ENCODE measurements at regions not wholly inside any gene's neighbourhood (a gene's known extent, or its start where the extent isn't known, plus 50 kb on each side); places are given as distances from the start of the nearest gene placed in this dataset.

DNA sequence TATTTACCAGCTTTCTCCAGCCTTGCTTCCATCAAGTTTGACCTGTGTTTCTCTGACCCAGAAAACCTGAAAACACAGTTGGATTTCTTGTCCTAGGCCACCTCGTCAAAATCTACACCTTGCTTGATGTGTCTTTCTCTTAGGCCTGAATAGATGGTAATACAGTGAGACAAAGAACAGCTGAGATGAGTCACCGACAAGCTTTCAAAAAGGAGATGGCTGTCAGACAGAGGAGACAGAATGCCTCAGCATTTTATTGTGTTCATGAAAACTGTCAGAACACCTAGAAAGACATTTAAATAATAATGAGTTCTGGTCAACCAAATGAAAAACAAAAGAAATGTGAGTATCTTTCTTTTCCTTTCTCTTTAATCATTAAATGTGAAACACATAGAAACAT is 119.7 kb upstream of the SORCS1 start:
- TF ChIP-seq CTCF (conservative IDR thresholded peaks at IDR 0.05): no peak
- Mint-ChIP-seq H3K4me1 (ENCODE audit: unreplicated experiment) (no peaks in the 10 kb centered on the region), H3K9me3 (no peaks in the 10 kb centered on the region), H3K4me3 (no peak overlapping the region), H3K36me3 (no peaks in the 10 kb centered on the region), H3K27me3 (peaks cover 2% of the 10 kb centered on the region), H3K27ac (no peak overlapping the region)
- no peak for DNase-seq (ENCODE audit: extremely low spot score, unreplicated experiment)

DNA sequence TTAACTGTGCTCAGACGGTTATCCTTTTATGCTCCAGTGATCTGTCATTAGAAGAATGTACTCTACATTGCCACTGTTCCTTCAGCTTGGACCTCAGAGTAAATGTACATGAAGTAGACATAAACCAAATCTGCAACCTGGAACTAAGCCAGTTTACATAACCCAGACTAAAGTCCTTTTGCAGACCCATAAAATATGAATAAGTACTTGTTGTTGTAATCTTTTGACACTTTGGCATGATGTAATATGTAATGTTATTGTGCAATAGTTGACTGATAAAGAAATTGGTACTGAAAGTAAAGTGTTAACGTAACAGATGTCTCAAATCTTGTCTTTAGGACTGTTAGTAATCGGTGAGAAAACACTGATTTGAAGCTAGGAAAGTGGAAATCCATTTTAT is 115.8 kb upstream of the SORCS1 start:
- TF ChIP-seq CTCF (conservative IDR thresholded peaks at IDR 0.05): no peak
- Mint-ChIP-seq H3K36me3 (no peaks in the 10 kb centered on the region), H3K9me3 (no peaks in the 10 kb centered on the region), H3K4me1 (ENCODE audit: unreplicated experiment) (no peaks in the 10 kb centered on the region), H3K4me3 (no peak overlapping the region), H3K27me3 (peaks cover 5% of the 10 kb centered on the region), H3K27ac (no peak overlapping the region)
- no peak for DNase-seq (ENCODE audit: extremely low spot score, unreplicated experiment)

GRCh38 chr10:107277591-107277990 is 113.1 kb upstream of the SORCS1 start:
- Mint-ChIP-seq H3K9me3 (no peaks in the 10 kb centered on the region), H3K36me3 (no peaks in the 10 kb centered on the region), H3K27ac (no peak overlapping the region), H3K4me3 (no peak overlapping the region), H3K4me1 (ENCODE audit: unreplicated experiment) (no peaks in the 10 kb centered on the region), H3K27me3 (peaks cover 3% of the 10 kb centered on the region)
- DNase-seq (ENCODE audit: extremely low spot score, unreplicated experiment): no peak
- no peak for TF ChIP-seq CTCF (conservative IDR thresholded peaks at IDR 0.05)

- TF ChIP-seq CTCF (conservative IDR thresholded peaks at IDR 0.05): no peak
- Mint-ChIP-seq H3K4me3 (no peak overlapping the region), H3K4me1 (ENCODE audit: unreplicated experiment) (no peaks in the 10 kb centered on the region), H3K9me3 (no peaks in the 10 kb centered on the region), H3K36me3 (no peaks in the 10 kb centered on the region), H3K27ac (no peak overlapping the region), H3K27me3 (peaks cover 3% of the 10 kb centered on the region)
- DNase-seq (ENCODE audit: extremely low spot score, unreplicated experiment): no peak
Observed at GRCh38 chr10:107275806-107276205, 111.3 kb upstream of the SORCS1 start.

DNA sequence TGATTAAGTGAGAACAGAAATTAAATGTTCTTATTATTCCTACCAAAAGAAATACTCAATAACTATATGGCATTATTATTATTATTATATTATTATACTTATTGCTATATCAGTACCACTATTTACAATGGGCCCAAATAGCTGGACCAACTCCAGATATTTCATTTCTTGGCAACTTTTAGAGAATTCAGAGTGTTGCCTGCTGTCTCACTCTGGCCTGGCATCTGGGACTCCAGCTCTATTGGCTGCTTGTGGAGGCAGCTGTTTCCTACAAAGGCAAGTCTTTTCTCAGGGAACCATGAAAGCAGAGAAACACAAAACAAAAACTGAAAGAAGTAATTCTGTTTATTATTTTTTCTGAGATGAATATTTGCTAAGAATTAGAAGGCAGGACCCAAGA is 105.1 kb upstream of the SORCS1 start:
- DNase-seq (ENCODE audit: extremely low spot score, unreplicated experiment): no peak
- Mint-ChIP-seq H3K4me1 (ENCODE audit: unreplicated experiment) (no peaks in the 10 kb centered on the region), H3K4me3 (no peak overlapping the region), H3K9me3 (no peaks in the 10 kb centered on the region), H3K27ac (no peak overlapping the region), H3K27me3 (no peaks in the 10 kb centered on the region), H3K36me3 (no peaks in the 10 kb centered on the region)
- TF ChIP-seq CTCF (conservative IDR thresholded peaks at IDR 0.05): no peak

GRCh38 chr10:107264742-107265141 is 100.2 kb upstream of the SORCS1 start:
- Mint-ChIP-seq H3K9me3 (no peaks in the 10 kb centered on the region), H3K4me1 (ENCODE audit: unreplicated experiment) (no peaks in the 10 kb centered on the region), H3K4me3 (no peak overlapping the region), H3K27me3 (no peaks in the 10 kb centered on the region), H3K27ac (no peak overlapping the region), H3K36me3 (no peaks in the 10 kb centered on the region)
- DNase-seq (ENCODE audit: extremely low spot score, unreplicated experiment): no peak
- peak; percentile 39 for TF ChIP-seq CTCF (conservative IDR thresholded peaks at IDR 0.05)

All from type B pancreatic cell (in vitro differentiated cells).